HG02678 (cell line): ENCODE measurements at regions not wholly inside any gene's neighbourhood (a gene's known extent, or its start where the extent isn't known, plus 50 kb on each side); places are given as distances from the start of the nearest gene placed in this dataset.

Source experiments
- ATAC-seq: cut with Tn5 transposase; IDR thresholded peaks from one replicate; pipeline ENCODE4 v1.9.1; 2021; ENCODE audit warnings: mild to moderate bottlenecking, moderate library complexity; ENCODE audit not compliant: unreplicated experiment

DNA sequence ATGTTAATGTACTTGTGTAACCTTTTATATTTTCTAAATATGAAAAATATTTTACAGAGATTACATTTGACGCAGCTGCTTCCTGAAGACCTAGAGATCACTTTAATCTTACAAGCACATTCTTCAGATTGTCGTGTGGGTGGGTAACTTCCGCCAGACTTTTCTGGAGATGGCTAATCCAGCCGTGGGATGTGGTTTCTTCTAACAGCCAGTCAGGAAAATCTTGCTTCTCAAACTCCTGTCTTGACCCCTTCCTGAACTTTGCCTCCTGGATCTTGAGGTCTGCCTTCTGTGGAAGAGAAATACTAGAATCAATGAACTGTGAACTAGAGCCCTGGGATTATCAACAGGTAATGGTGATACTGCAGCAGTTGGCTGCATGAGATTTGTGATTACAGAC is 401.6 kb upstream of the TNP1 start:
- no peak for ATAC-seq

DNA sequence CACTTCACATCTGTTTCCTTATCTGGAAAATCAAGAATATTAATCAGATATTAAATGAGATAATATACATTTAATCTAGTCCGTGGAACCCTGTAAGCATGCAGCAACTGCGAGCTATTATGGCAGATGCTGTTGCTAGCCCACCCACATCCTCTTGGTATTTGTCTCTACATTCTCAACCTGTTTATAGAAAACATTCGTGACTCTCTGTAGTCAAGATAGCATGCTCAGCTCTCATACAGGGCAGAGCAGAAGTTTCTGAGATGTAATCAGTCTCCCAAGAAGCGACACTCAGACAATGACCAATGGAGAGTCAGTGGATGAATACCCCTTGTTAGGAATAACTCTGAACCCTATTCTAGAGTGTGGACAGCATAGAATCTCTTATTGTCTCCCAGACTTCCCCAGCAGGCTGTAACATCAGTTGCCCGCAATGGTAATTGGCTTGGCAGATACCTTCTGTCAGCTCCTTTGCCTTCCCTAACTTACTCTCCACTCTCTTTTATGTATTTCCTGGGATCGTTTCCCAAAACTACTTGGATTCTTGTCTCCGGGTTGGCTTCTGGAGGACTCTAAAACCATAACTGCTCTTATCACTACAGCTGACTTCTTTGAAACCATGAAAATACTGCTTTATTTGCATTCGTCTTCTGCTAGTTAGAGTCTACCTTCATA is 400.7 kb upstream of the TNP1 start:
- no peak for ATAC-seq

DNA sequence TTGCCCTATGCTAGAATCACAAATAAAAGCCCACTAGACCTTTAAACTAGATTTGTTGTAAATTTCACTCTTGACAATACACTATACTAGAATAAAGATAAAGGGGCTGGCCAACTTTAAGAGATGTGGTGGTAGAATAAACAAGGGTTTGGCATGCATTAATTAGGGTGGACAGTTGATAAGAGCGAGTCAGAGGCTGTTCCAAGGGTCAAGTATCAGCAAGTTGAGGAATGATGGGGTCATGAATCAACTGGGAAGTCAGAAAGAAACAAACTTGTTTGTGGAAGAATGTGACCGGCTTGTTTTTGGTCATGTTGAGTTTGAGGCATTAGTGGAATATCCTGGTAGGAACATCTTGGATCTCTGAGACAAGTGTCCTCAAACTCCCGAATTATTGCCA is 398.3 kb upstream of the TNP1 start:
- no peak for ATAC-seq

DNA sequence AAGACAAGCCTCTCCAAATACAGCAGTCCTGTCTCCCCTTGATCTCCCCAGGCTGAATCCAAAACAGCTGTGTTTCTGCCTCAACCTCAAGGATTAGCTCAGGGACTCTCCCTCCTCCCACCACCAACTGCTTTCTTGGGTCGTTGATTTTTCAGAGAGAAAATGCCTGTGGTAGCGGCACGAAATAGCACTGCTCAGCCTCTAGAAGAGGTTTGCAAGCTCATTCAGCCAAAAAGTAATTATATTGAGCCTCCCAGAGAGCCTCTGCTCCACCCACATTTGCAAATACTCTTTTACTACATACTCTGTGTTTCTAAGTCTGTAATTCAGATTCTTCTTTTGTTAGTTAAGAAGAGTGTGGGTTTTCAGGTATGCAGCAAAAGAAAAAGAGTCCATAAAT is 396.4 kb upstream of the TNP1 start:
- no peak for ATAC-seq

DNA sequence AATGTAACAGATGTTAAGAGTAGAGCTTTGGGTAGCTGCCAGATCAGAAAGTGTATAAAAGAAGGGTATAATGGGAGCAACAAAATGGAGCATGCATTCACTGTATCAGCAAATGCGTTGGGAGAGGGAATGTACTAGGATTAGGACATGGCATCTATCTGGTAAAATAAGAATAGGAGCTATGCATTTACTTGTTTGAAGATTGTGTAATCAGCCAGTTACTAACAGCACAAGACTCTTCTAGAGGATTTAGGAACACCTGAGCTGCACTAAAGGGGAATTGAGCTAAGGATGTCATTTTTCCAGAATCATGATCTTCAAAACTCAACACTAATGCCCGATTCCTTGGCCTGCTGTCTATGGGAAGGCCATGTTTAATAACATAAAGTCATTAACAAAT is 394.2 kb upstream of the TNP1 start:
- ATAC-seq: no peak

DNA sequence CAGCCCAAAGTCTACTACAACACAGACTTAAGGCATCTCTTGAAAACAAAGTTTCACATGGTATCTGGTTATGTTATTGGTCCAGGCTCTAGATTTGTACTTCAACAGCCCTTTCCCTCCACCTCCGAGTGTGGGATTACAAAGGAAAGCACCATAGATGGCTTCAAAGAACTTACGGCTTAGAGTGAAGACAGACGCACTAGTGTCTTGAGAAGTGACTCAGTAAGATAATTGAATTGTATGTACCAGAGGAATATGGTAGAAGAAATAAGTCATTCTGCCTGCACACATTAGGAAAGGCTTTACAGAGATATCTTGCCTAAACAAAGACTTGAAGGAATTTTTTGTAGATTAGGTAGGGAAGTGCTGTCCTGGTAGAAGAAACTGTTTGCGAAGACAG is 392.3 kb upstream of the TNP1 start:
- no peak for ATAC-seq

DNA sequence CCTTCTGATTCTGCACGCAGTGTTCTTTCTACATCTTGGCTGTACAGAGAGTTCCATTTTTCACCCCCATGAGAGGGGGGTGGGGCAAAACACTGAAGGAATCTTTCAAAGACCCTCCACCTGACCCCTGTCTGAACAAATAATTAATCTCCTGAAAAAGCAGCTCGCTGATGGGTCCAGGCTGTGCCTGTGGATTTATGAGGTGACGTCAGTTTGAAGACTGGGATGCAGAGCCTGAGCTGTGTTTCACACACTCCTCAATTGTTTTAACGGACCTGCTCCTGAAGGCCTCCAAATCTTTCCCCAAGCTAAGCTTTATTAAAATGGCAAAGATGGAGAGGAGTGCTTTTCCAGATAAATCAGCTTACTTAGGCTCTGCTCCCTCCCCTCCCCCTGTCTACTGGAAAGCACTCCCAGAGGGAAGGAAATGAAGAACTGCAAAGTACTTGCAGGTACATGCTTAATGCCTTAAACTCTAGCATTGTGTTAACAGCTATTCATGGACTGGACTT is 390.2 kb upstream of the TNP1 start:
- ATAC-seq: no peak

DNA sequence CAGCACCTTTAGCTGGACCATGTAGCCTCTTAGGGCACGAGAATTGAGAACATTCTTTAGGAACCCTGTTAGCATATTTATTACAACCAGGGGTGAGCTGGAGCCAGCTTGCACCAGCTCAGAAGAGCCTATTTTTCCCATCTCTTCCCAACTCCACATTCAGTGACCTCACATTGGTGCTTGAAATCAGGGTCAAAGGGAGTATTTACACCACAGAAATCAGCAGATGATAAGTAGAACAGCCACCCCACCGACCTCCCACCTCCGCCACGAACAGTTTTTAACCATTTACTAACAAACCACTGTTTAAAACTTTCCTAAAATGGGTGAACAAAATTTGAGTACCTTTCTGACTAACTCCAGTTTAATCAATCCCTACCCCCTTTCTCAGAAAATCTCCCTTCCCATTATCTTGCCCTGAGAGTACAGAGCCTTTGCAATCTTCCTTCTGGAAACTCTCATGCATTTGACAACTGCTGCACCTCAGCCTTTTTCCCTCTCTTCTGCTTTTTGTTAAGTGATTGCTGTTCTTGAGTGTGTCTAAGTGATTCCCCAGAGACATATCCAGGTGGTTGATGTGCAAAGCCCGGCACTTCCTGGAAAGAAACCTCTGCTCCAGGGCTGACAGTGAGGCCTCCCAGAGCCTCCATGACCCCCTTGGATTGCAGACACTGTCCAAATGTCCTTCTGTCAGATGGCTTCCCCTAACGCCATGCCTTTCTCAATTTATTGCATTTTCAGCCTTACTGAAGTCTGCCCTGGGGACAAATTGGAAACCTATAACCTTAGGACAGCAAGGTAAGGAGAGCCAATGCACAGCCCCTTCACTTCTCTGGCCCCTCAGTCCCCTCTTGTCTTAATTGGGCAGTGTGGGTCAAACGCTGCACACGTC is 389.5 kb upstream of the TNP1 start:
- no peak for ATAC-seq

DNA sequence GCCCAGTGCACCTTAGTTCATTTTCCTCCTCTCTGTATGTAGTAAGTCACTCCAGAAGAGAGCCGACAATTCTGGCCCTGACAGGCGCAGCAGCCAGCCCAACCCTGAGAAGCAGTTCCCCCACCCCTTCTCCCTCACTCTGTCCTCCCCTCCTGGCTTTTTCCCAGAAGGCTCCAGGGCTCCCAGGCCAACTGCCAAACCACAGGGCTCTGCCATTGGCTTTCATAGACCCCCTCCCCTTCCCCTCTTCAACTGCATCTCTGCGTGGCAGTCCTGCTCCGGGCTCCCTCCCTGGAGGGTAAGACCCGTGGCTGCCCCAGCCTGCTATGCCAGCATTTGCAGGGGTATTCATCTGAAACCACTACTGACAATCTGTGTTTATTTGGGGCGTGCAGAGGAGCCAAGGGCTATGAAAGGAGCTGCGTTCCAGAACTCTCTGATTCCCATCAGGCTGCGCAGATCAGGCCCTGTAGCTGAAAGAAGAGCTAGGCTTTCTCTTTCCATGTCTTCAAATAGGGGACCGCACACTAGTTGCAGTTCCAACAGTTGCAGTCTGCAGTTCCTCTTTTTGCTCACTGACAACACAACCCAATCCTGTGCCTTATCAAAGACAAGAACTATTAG is 388.6 kb upstream of the TNP1 start:
- ATAC-seq: peak; percentile 99

DNA sequence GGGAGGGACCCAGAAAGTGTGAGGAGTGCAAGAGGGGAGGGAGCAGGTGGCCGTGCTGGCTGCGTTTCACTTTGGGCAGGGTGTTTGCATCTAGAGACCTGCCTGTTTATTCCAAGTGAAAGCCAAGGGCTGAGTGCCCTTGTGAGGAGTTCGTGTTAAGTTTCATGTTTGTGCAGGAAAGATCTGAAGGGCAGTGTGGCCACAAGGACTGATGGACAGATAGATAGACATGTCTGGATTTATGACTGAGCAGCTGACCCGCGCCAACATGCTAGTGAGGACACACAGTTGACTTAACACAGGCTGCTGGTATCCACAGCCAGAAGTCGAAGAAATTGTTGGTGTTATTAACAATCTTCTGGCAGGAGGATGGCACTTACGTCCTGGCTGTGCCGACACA is 387.6 kb upstream of the TNP1 start:
- no peak for ATAC-seq

DNA sequence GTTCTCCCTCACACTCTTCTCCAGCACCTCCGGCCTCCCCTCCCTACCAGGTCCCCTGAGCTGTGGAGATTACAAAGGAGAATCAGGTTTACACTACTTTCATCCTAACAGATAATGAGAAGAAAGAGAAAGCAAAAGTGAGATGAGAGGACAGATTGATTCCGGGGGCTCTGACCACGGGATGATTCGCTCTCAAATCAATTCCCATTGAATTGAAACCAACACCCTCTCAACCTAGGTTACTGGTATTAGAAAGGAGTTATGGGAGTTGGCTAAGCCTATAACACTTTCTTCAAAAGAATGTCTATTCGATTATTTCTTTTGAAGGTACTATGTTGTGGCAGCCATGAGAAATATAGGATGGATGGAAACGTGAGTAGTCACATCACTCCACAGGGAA is 386.2 kb upstream of the TNP1 start:
- ATAC-seq: no peak

DNA sequence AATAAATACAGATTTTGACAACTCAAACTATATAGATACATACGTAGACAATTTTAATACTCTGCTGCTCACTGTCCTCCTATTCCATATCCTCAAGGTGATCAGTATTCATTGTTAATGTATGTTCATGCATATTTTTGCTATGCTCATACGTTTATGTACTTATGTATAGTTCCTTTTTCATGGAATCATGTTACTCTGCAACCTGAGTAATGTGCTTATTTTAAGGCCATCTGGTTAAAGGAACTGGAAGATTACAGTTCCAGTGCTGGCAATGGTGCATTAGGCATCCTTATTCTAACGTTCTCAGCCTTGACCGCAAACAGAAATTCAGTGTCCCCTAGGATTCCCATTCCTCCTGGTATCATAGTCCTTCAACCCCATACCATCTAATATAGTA is 385.0 kb upstream of the TNP1 start:
- no peak for ATAC-seq

DNA sequence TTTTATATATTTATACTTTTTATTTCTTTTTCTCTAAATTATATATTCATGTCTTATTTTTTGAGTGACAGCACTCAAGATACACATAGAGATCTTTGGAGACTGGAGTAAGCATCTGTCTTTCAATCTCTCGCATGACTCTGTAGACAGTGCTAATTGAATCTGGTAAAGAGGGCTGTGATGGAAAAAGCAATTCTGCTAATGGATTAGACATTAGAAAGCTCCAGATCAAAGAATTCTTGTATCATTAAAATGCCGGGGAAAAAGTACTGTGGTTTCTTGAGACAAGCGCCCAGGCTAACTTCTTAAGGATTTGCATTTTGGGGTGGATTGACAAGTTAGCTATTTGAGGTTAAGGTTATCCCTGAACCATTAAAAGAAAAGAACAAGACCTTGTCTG is 383.1 kb upstream of the TNP1 start:
- ATAC-seq: no peak

DNA sequence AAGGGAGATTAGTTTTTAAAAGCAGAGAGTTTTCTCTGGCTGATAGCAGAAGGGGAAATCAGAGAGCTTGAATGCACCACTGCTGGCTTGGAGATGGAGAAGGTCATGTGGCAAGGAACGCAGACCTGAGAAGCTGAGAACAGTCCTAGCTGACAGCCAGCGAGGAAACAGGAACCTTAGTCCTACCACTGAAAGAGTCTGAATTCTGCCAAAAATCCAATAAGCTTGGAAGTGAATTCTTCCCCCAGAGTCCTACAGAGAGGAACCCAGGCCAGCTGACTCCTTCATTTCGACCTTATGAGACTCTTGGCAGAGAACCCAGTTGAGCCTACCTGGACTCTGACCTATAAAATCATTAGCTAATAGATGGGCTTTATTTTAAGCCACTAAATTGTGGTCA is 371.9 kb upstream of the TNP1 start:
- no peak for ATAC-seq

DNA sequence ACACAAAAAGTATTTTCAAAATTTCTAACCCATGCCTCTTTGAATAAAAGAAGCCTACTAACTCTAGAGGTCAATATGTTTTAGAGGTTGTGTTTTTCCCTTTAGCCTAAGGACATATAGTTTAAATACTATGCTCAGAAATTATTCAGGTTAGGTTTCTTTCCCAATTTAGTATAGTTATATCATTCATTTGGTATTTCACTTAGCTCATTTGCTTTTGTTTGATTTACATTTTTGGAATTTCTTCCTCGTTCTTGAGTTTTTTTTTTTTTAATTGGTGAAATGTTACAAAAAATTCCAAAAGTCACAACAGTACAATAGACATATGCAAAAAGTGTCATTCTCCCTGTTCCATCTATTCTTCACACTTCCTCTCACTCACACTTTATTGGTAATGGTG is 371.3 kb upstream of the TNP1 start:
- ATAC-seq: no peak

DNA sequence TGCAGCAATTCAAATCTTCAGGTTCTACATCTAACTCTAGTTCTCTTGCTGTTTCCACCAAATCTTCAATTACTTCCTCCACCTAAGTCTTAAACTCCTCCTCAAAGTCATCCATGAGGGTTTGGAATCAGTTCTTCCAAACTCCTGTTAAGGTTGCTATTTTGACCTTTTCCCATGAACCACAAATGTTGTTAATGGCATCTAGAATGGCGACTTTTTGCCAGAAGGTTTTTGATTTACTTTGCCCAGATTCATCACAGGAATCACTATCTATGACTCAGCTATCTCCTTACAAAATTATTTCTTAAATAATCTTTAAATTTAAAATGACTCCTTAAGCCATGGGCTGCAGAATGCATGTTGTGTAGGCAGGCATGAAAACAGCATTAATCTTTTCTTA is 368.9 kb upstream of the TNP1 start:
- no peak for ATAC-seq

DNA sequence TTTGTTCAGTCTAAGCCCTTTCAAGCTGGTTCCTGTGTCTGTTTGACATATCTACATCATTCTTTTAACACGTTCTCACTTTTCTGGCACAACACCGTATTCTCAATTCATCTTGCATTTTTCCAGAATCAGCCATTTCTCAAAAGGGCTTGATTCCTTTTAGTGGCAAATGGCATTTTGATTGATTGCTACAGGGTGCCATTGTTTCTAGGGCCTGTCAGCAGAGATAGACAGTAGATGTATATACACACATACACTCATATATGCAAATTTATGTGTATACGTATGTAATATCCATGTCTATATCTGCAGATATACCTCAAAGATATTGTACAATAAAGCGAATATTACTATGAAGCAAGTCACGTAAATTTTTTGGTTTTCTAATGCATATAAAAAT is 367.9 kb upstream of the TNP1 start:
- ATAC-seq: no peak

DNA sequence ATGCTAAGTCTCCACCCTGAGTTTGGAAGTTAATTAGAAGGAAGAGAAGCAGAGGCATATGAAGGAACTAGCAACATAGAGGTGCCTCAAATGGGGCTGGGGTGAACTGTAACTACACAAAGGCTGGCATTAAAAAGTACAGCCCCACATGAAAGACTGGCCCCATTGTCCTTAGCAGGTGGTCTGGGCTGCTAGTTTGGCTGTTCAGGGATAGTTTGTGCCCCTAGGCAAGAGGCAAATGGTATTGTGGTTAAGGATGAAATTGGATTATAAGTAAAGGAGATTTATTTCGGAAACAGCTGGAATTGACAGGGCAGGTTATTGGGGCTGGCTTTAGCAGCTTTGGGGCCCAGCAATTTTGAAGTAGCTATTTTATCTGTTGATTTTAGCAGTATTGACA is 365.7 kb upstream of the TNP1 start:
- ATAC-seq: no peak

DNA sequence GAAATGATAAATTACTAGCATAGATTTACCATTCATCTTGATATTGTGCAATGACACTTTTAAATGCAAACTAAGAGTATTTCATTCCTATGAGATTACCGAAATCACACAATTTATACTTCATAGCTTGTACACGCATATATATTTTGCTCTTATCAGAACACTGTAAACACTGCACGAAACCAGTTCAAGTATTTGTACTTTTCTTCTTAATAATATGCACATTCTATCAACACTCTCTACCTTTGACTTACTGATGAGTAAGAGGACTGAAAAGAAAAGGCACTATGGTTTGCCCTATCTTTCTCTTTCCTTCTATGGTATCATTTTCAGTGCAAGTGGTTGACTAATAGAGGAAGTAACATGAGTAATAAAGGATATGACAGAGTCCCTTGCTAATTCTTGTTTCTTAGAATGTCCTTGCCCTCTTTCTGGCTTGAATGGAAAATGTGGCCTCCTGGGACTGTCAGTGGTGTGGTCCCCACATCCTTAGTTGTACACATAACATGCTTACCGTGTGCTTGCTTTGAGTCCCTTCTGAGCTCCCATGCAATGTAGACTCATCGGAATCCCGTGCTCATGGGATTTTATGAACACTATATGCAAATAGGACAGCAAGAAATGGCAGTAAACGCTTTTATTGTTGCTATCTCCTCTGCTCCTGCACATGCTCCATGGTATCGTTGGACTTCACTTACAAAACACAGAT is 363.5 kb upstream of the TNP1 start:
- peak; percentile 67 for ATAC-seq

DNA sequence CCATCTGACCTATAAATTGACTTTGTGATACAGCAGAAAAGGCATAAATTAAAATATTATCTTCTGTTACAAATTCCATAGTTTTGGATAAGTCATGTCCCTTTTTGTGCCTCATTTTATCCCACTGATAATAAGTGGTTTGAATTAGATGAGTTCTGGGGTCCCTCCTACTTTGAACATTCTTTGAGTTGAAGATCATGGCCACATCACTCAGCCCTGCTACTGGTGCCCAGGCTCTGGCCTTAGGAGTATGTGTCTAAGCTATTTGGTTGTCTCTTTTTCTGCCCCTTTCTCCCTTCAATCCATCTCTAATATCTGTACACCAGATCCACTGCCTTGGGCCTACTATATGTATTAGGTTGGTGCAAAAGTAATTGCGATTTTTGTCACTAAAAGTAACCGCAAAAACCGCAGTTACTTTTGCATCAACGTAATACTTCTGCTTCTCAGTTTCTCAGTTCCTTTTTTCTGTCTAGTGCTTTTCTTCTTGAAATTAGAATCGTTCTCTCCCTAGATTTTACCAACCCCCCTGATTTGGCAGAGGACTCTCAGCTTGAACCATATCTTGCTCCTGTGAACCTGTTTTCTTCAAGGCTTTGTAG is 362.5 kb upstream of the TNP1 start:
- ATAC-seq: peak; percentile 27
